T1000 (cell line): ENCODE measurements at regions not wholly inside any gene's neighbourhood (a gene's known extent, or its start where the extent isn't known, plus 50 kb on each side); places are given as distances from the start of the nearest gene placed in this dataset.
A peak's percentile ranks its signal among the peaks of the same experiment; 100 is the strongest.
"Not testable (repeated sequence)": the region's sequence is repeated elsewhere in the genome, so short reads cannot be mapped to it uniquely, and the experiment has no call there.

ENCODE experiments used
- DNase-seq: peaks from one replicate; lab custom pipeline; 2025; ENCODE audit warnings: mixed read lengths; lab: John Stamatoyannopoulos, UW

DNA sequence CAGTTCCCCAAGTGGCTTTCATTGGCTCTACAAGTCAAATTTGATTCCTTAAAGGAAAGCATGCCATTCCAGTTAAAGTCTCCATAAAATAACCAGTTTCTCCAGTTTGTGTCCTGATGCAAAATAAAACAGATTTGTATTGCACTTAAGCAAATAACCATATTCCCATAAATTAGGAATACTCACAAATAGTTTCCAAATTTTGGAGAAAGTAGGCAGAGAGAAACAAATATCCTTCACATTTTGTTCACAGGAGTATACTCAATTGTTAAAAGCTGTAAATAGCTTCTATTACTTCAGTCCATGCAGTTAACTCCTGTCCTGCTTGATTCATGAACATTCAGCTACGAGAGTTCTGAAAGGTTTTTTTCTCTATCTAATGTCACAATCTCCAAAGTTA, 281.4 kb upstream of the RGS17 start:
- DNase-seq, result no peak

GRCh38 chr6:153411070-153411648, 280.1 kb upstream of the RGS17 start:
- DNase-seq, result no peak

DNA sequence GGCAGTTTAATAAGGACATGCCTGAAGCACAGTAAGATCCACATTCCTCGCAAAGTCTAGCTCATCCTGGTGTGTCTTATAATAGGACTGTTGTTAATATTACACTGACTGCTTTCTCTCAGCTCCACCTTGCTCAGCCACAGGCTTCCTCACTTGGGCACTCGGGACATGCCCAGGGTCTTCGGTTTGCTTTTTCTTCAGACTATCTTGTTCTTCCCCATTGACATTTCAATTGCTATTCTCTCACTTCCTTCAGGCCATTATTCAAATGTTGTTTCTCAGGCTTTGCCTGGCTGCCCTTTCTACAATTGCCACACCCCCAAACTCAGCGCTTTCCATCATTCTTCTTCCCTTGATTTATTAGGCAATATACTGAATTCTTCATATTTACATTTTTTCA, 274.8 kb upstream of the RGS17 start:
- DNase-seq, result no peak

DNA sequence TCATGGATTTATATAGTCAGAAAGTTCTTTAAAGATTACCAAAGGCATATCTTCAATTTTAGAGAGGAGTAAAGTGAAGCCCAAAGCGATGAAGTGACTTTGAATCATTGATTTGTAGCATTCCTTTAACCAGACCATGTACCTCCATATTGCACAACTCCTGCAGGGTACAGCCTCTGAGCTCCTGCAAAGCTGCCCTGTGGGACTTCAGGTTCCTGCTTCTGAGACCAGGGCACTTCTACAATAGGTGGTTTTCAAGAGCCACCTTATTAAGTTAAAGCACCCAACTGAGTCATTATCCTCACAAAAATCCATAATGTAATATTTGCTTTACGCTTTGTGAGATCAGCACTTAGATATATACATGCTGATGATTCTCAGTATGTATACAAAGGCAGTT, 270.7 kb upstream of the RGS17 start:
- DNase-seq, result no peak

- no peak for DNase-seq
These were observed 261.1 kb upstream of the RGS17 start for GRCh38 chr6:153392156-153392555.

GRCh38 chr6:153373869-153374268, 242.8 kb upstream of the RGS17 start:
- DNase-seq, result no peak

DNA sequence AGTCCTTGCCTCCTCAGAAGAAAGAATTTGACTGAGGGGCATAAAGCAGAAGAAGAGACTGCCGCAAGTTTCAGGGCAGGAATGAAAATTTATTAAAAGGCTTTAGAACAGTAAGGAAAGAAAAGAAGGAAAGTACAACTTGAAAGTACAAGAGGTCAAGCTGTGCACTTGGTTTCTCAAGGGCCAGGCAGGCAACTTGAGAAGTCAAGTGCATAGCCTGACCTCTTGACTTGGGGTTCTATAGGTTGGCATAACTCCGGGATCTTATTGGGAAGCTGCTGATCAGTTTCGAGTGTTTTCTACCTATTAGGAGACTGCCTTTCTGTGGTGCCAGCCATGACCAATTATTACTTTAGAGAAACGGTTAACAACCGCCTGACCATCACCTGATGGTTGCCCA, 237.0 kb upstream of the RGS17 start:
- no peak for DNase-seq

DNA sequence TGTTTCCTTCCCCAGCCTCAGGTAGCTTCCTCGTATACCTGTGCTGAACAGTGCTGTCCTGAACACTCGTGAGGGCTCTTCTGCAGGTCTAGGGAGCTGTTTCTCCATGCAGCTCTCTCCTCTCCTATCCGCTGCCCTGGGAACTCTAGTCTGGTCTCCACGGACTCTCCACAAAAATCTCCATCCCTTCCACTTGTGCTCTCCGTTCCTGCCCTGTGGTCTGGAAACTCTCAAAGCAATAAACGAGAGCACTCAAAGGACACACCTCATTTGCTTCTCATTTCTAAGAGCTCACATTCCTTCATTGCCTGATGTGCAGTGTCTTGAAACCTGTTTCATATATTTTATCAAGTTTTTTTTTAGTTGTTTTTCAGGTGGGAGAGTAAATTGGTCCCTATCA, 235.9 kb upstream of the RGS17 start:
- no peak for DNase-seq

DNA sequence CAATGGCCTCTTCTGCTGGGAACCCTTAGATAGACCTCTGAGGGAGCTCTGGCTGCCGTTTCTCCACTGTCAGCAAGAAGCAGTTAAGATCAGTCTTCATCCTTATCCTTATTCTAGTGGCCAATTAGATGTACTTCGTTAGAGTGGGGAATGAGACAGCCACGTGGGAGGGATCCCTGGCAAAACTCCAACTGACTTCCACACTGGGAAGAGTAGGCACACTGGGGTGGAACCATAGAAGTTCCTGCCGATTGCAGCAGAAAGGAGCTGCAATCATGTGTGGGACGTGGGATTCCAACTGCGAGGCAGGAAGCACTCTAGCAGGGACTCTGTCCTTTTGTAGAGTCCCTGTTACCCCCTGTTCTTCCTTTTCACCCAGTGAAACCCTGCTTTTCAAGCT, 226.3 kb upstream of the RGS17 start:
- no peak for DNase-seq

DNA sequence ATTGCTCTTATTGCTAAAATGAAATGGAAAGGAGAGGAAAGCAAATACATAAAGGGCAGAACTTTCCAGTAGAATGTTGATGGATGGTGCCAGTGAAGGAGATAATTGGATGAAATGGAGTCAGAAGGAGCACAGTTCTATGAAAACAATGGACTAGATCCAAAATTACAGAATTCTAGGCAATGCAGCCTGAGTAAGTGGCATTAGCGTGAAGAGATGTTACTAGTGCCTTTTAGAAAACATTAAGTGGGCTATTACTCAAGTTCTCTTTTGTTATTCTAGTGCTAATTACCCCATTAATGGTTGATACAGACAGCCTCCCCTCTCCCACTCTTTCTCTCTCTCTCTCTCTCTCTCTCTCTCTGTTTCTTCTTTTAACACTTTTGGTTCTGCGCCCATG, 209.5 kb upstream of the RGS17 start:
- DNase-seq, result no peak

- DNase-seq, result no peak
These were observed 203.0 kb upstream of the RGS17 start for GRCh38 chr6:153334121-153334520.

GRCh38 chr6:153331221-153331620, 200.1 kb upstream of the RGS17 start:
- not testable (repeated sequence) for DNase-seq

- no peak for DNase-seq
These were observed 197.1 kb upstream of the RGS17 start for GRCh38 chr6:153328194-153328593.

- no peak for DNase-seq
These were observed 194.6 kb upstream of the RGS17 start for GRCh38 chr6:153325661-153326060.

DNA sequence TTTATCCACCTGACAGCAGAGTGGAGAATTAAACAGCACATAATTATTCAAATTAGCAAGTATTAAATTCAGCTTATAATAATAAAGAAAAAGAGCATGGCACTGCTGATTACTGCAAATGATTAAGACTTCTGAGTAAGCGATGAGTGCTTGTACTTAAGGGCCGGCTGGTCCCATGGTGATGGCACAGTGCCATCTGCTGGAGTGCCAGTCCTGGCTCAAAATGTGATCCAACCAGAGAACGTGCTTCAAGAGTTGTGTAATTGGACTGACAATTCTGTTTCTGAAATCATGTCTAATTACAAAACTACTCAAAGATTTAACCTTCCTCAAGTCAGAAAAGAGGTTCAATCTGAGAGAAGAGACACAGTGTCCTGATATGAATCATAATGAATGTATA, 181.6 kb upstream of the RGS17 start:
- DNase-seq, result peak; percentile 13

DNA sequence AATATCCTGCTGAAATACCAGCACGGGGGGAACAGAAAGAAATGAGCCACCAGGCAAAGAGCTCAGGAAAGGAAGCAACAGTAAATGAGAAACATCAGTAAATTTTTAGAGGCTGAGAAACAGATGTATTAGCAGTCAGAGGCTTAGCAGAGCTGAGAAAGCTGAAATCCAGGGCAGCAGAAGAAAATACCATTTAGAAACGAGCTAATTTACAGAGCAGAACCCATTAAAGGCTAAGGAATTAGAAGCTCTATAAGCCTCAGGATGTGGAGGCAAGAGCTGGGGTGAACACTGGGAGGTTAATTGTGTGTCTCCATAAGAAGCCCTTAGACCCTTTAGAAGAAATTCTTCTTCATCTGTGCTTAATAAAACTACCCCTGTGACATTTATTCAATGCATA, 178.6 kb upstream of the RGS17 start:
- DNase-seq, result no peak

- DNase-seq, result no peak
These were observed 171.1 kb upstream of the RGS17 start for GRCh38 chr6:153302133-153302532.

GRCh38 chr6:153301602-153302001, 170.5 kb upstream of the RGS17 start:
- no peak for DNase-seq

DNA sequence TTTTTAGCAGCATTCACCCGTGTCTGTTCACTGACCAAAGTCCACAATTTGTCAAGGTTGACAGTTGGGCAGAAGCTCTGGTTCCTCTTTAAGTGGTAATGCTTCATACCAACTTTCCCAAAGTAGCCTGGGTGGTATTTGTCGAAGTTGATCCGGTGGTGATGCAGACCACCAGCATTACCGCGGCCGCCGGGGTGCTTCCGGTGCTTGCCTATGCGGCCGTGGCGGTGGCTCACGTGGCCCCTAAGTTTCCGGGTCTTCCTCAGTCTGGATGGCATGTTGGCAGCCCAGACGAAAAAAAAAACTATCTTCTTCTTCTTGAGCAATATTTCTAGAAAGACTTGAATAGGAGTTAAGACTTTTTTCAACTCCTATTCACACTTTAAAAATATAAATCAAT, 151.4 kb upstream of the RGS17 start:
- DNase-seq, result not testable (repeated sequence)

DNA sequence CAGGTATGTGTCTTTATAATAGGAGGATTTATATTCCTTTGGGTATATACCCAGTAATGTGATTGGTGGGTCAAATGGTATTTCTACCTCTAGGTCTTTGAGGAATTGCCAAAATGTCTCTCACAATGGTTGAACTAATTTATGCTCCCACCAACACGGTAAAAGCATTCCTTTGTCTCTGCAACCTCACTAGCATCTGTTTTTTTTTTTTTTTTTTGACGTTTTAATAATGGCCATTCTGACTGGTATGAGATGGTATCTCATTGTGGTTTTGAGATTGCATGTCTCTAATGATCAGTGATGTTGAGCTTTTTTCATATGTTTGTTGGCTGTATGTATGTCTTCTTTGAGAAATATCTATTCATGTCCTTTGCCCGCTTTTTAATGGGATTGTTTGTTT, 144.9 kb upstream of the RGS17 start:
- DNase-seq, result no peak

DNA sequence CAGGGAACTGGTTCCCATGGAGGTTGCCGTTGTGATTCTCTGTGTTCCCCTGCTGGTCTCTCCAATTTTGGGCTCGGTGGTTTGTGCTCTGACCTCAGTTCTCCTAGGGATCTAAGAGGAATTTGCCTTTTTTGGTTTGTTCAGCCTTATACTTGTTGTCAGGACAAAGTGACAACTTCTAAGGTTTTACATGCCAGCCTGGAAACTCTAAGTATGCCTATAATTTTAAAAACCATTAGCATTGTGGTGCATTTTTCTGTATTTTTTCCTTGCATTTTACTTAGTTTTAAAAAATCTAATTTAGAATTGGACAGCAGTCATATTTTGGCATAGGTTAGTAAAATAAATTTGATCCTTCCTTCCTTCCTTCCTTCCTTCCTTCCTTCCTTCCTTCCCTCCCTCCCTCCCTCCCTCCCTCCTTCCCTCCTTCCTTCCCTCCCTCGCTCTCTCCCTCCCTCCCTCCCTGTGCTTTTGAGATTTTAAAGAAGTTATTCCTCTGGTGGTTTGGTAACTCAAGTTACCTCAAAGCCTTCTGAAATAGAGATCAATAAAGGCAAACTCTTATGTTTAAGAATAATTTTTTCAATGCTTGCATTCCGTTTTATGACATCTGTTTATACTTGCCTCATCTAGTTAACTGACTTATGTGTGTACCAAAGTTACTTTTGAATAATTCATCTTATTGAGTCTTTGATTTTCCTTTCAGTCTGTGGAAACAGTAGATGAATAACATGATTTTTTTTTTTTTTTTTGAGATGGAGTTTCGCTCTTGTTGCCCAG, 141.3 kb upstream of the RGS17 start:
- no peak for DNase-seq

- DNase-seq, result no peak
These were observed 132.4 kb upstream of the RGS17 start for GRCh38 chr6:153263489-153263888.

GRCh38 chr6:153251326-153251725, 120.2 kb upstream of the RGS17 start:
- no peak for DNase-seq

DNA sequence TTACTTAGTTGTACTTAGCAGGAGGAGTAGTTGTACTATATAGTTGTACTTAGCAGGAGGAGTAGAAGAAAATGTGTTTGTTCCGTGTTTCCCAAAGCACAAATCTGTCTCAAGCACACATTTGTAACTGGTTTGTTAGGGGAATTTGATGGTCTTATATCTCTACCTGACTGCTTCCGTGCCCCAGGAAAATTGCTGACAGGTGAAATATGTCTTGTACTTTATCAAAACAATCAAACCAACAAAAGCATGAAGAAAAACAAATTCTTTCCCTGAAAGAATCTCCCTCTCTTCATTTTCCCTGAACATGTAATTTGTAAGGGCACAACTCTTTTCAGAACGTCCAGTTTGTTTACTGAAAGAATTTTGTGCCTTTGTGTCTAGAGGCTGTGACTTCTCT, 106.6 kb upstream of the RGS17 start:
- no peak for DNase-seq
